H1 (cell line): ENCODE measurements at regions not wholly inside any gene's neighbourhood (a gene's known extent, or its start where the extent isn't known, plus 50 kb on each side); places are given as distances from the start of the nearest gene placed in this dataset.

Source experiments
- CTCF ChIA-PET: fragments of 300-600 bp; sonication (Branson Sonifier 250); formaldehyde crosslinking; loops from one replicate; lab custom pipeline; 2021; ENCODE audit not compliant: partially characterized antibody; lab: Charles Lee
- POLR2A ChIA-PET: fragments of 300-600 bp; sonication (Branson Sonifier 250); formaldehyde crosslinking; loops from one replicate; lab custom pipeline; 2021; ENCODE audit warnings: inconsistent platforms; ENCODE audit not compliant: partially characterized antibody; lab: Charles Lee
- DNase-seq, 2 experiments: peaks; one replicate each; pipeline versions ENCODE4 v3.0.0 to v3.0.0-alpha.2; 2010 to 2022; ENCODE audit warnings: low spot score in 2 of 2, low read depth in 1 of 2, mixed read lengths in 1 of 2
- FAIRE-seq: peaks from 2 replicates; lab custom pipeline; 2011; peaks lifted over from hg19 to GRCh38; lab: Jason Lieb, UNC
- H2AFZ ChIP-seq: 2 replicates; pipeline ENCODE4 v1.8.1; 2012; ENCODE audit warnings: low read length, inconsistent platforms
- H2AK5ac ChIP-seq: 2 replicates; pipeline ENCODE4 v1.6.1; 2013; ENCODE audit warnings: low read depth, low read length
- H2BK120ac ChIP-seq: replicated peaks from 2 replicates; pipeline ENCODE3; 2013; ENCODE audit warnings: low read depth, low read length, inconsistent platforms
- H2BK12ac ChIP-seq: 2 replicates; pipeline ENCODE4 v1.6.1; 2013; ENCODE audit warnings: low read depth, low read length
- H2BK15ac ChIP-seq: 2 replicates; pipeline ENCODE4 v1.6.1; 2013; ENCODE audit warnings: low read length
- H2BK20ac ChIP-seq: 2 replicates; pipeline ENCODE4 v1.6.1; 2013; ENCODE audit warnings: low read length
- H2BK5ac ChIP-seq: 2 replicates; pipeline ENCODE4 v1.6.1; 2013; ENCODE audit warnings: low read depth, low read length
- H3K14ac ChIP-seq: 2 replicates; pipeline ENCODE4 v1.6.1; 2013; ENCODE audit warnings: inconsistent platforms; ENCODE audit not compliant: insufficient read length
- H3K18ac ChIP-seq: 2 replicates; pipeline ENCODE4 v1.6.1; 2013; ENCODE audit warnings: low read length; ENCODE audit errors: extremely low read depth
- H3K23ac ChIP-seq: 2 replicates; pipeline ENCODE4 v1.6.1; 2013; ENCODE audit warnings: inconsistent platforms; ENCODE audit not compliant: insufficient read length
- H3K23me2 ChIP-seq: 2 replicates; pipeline ENCODE4 v1.6.1; 2013; ENCODE audit warnings: low read depth, low read length
- H3K27ac ChIP-seq: 2 replicates; pipeline ENCODE4 v1.6.1; 2011; ENCODE audit warnings: low read depth, low read length, inconsistent platforms
- H3K27me3 ChIP-seq, 4 experiments: replicated peaks in 1 of 4; 1 replicate in 1 of 4; 2 replicates in 3 of 4; pipeline versions ENCODE4 v1.6.1 to v1.8.1; 2011 to 2013; ENCODE audit warnings: low read length in 3 of 4, mild to moderate bottlenecking in 3 of 4, inconsistent platforms in 2 of 4, mixed read lengths in 2 of 4, moderate library complexity in 1 of 4; ENCODE audit not compliant: control insufficient read depth in 3 of 4, insufficient read depth in 3 of 4; ENCODE audit errors: extremely low read depth in 1 of 4
- H3K36me3 ChIP-seq, 4 experiments: 2 replicates each; pipeline versions ENCODE4 v1.6.1 to v1.8.1; 2011 to 2013; ENCODE audit warnings: mild to moderate bottlenecking in 4 of 4, low read length in 3 of 4, moderate library complexity in 2 of 4, control low read depth in 1 of 4, inconsistent platforms in 1 of 4; ENCODE audit not compliant: insufficient read depth in 4 of 4, control insufficient read depth in 2 of 4
- H3K4ac ChIP-seq: replicated peaks from 2 replicates; pipeline ENCODE3; 2013; ENCODE audit warnings: low read length, low read depth, mixed read lengths, inconsistent platforms; ENCODE audit not compliant: insufficient read length
- H3K4me1 ChIP-seq, 4 experiments: replicated peaks in 1 of 4; 1 replicate in 1 of 4; 2 replicates in 3 of 4; pipeline versions ENCODE4 v1.6.1 to v1.8.1; 2011 to 2013; ENCODE audit warnings: low read length in 3 of 4, inconsistent platforms in 2 of 4, mixed read lengths in 1 of 4; ENCODE audit not compliant: insufficient read depth in 4 of 4, control insufficient read depth in 3 of 4
- H3K4me2 ChIP-seq, 2 experiments: 2 replicates each; pipeline versions ENCODE4 v1.6.1 to v1.8.1; 2011 to 2013; ENCODE audit warnings: low read depth in 2 of 2, low read length in 2 of 2, control low read depth in 1 of 2, inconsistent platforms in 1 of 2, mild to moderate bottlenecking in 1 of 2; ENCODE audit not compliant: insufficient read depth in 1 of 2
- H3K4me3 ChIP-seq, 4 experiments: fragments of 200-600, 300-600 bp in 1 of 4; sonication (generic), shearing (Covaris generic), sonication (Bioruptor Twin) in 1 of 4; 2 replicates each; pipeline versions ENCODE4 v1.5.1 to v1.8.1; 2011 to 2016; ENCODE audit warnings: low read length in 4 of 4, low read depth in 3 of 4, control low read depth in 2 of 4, inconsistent platforms in 2 of 4, mild to moderate bottlenecking in 2 of 4, mixed read lengths in 1 of 4, moderate library complexity in 1 of 4; ENCODE audit not compliant: insufficient read depth in 2 of 4; ENCODE audit errors: extremely low read depth in 1 of 4
- H3K56ac ChIP-seq: replicated peaks from 2 replicates; pipeline ENCODE3; 2013; ENCODE audit warnings: low read depth, mild to moderate bottlenecking, mixed read lengths, low read length, inconsistent platforms; ENCODE audit not compliant: insufficient read length
- H3K79me1 ChIP-seq: 2 replicates; pipeline ENCODE4 v1.6.1; 2013; ENCODE audit warnings: low read depth, low read length, control low read depth
- H3K79me2 ChIP-seq, 2 experiments: 2 replicates each; pipeline versions ENCODE4 v1.6.1 to v1.8.1; 2012 to 2013; ENCODE audit warnings: low read length in 2 of 2, mild to moderate bottlenecking in 2 of 2, inconsistent platforms in 1 of 2; ENCODE audit not compliant: insufficient read depth in 2 of 2, control insufficient read depth in 1 of 2
- H3K9ac ChIP-seq, 4 experiments: replicated peaks in 1 of 4; 1 replicate in 1 of 4; 2 replicates in 3 of 4; pipeline versions ENCODE4 v1.6.1 to v1.8.1; 2011 to 2013; ENCODE audit warnings: low read depth in 3 of 4, low read length in 3 of 4, control low read depth in 2 of 4, mild to moderate bottlenecking in 2 of 4, moderate library complexity in 2 of 4, inconsistent platforms in 1 of 4; ENCODE audit errors: extremely low read depth in 1 of 4
- H3K9me3 ChIP-seq, 2 experiments: 2 replicates each; pipeline versions ENCODE4 v1.6.1 to v1.8.1; 2012 to 2013; ENCODE audit warnings: mild to moderate bottlenecking in 2 of 2, moderate library complexity in 2 of 2, control low read depth in 1 of 2, inconsistent platforms in 1 of 2, low read depth in 1 of 2, low read length in 1 of 2, mixed read lengths in 1 of 2; ENCODE audit not compliant: insufficient read depth in 2 of 2
- H4K20me1 ChIP-seq, 2 experiments: replicated peaks in 1 of 2; 2 replicates each; pipeline versions ENCODE3 to v1.8.1; 2011 to 2013; ENCODE audit warnings: inconsistent platforms in 2 of 2, low read length in 2 of 2, mild to moderate bottlenecking in 1 of 2; ENCODE audit not compliant: insufficient read depth in 2 of 2, control insufficient read depth in 1 of 2
- H4K5ac ChIP-seq: 2 replicates; pipeline ENCODE4 v1.6.1; 2013; ENCODE audit warnings: low read length, low read depth, mixed read lengths, inconsistent platforms; ENCODE audit not compliant: insufficient read length
- H4K8ac ChIP-seq: 2 replicates; pipeline ENCODE4 v1.8.0; 2013; ENCODE audit warnings: mild to moderate bottlenecking, moderate library complexity, low read length, inconsistent platforms; ENCODE audit not compliant: insufficient read depth; ENCODE audit errors: extremely low read depth
- H4K91ac ChIP-seq: replicated peaks from 2 replicates; pipeline ENCODE3; 2013; ENCODE audit warnings: low read length, mixed read lengths, inconsistent platforms; ENCODE audit not compliant: insufficient read length
- ASH2L ChIP-seq: fragments of 200-600, 300-600 bp; sonication (generic); IDR thresholded peaks from one replicate; pipeline ENCODE4 v1.7.1; 2017; ENCODE audit warnings: low read length
- ATF2 ChIP-seq: IDR thresholded peaks from 2 replicates; pipeline ENCODE4 v1.6.1; 2012; ENCODE audit warnings: low read length, inconsistent platforms
- ATF3 ChIP-seq: IDR thresholded peaks from 2 replicates; pipeline ENCODE4 v1.6.1; 2011; ENCODE audit warnings: low read depth, mild to moderate bottlenecking, low read length; ENCODE audit not compliant: insufficient read depth
- CREB1 ChIP-seq: IDR thresholded peaks from 2 replicates; pipeline ENCODE4 v1.6.1; 2012; ENCODE audit warnings: inconsistent platforms
- CTBP2 ChIP-seq: IDR thresholded peaks from 2 replicates; pipeline ENCODE4 v1.7.0; 2011; ENCODE audit warnings: borderline replicate concordance, mild to moderate bottlenecking, moderate library complexity, mixed read lengths, low read length; ENCODE audit not compliant: insufficient read depth, insufficient read length
- EGR1 ChIP-seq: IDR thresholded peaks from 2 replicates; pipeline ENCODE4 v1.6.1; 2011; ENCODE audit warnings: low read depth, low read length, borderline replicate concordance
- FOSL1 ChIP-seq: IDR thresholded peaks from 2 replicates; pipeline ENCODE4 v1.6.1; 2011; ENCODE audit warnings: mild to moderate bottlenecking, low read depth, low read length, moderate library complexity; ENCODE audit not compliant: insufficient read depth
- MAX ChIP-seq: IDR thresholded peaks from 2 replicates; pipeline ENCODE4 v1.6.1; 2012; ENCODE audit warnings: inconsistent platforms
- SIX5 ChIP-seq: IDR thresholded peaks from 2 replicates; pipeline ENCODE4 v1.6.1; 2011; ENCODE audit warnings: mild to moderate bottlenecking, low read depth, low read length
- SUZ12 ChIP-seq: fragments of 200-600 bp; sonication (generic); IDR thresholded peaks from 2 replicates; pipeline ENCODE4 v1.6.1; 2012; ENCODE audit warnings: mild to moderate bottlenecking, inconsistent platforms, low read length, moderate library complexity, mixed read lengths
- TBP ChIP-seq: IDR thresholded peaks from 2 replicates; pipeline ENCODE4 v1.6.1; 2011; ENCODE audit warnings: low read depth, low read length, improper control_type of control experiment
- TEAD4 ChIP-seq: IDR thresholded peaks from 2 replicates; pipeline ENCODE4 v1.6.1; 2012; ENCODE audit warnings: low read depth, low read length, inconsistent platforms, mixed read lengths
- ZNF274 ChIP-seq: IDR thresholded peaks from 2 replicates; pipeline ENCODE4 v1.7.0; 2012; ENCODE audit warnings: low read length, borderline replicate concordance; ENCODE audit errors: extremely low read depth
- WGBS, 2 experiments: shearing (Covaris generic) in 1 of 2; methylation state at CpG; one replicate each; pipeline versions ENCODE4 v1.1.6 to v1.1.7; 2013 to 2015; ENCODE audit warnings: low lambda C conversion rate in 2 of 2, mixed read lengths in 2 of 2, inconsistent platforms in 1 of 2, low coverage in 1 of 2, missing lambda C conversion rate in 1 of 2; ENCODE audit not compliant: insufficient replicate concordance in 2 of 2, insufficient coverage in 1 of 2, insufficient read length in 1 of 2; ENCODE audit errors: extremely low coverage in 1 of 2, missing lambda C conversion rate in 1 of 2; 5-methylcytosine and 5-hydroxymethylcytosine counted together

GRCh38 chr10:113279262-113279661 is 273.6 kb upstream of the HABP2 start:
- no peaks in the 10 kb centered on the region for H3K4me1 ChIP-seq
- H3K18ac ChIP-seq, result no peak overlapping the region
- H2BK15ac ChIP-seq, result no peak overlapping the region
- 88% methylated on average over 4 of the region's 4 CpGs; no CpG with 5 or more reads in 1 of the 2 experiments for WGBS, 2 experiments
- no peak for FAIRE-seq
- no peak overlapping the region for H2AFZ ChIP-seq
- ChIA-PET CTCF (interaction anchor here (0.7 to 1.3 kb wide), 5 partner anchors 23 to 106 kb away, joined by 3 to 8 read pairs (median 4); no protein-coding TSS in a partner anchor), POLR2A (no interaction called here)
- H2BK12ac ChIP-seq, result no peak overlapping the region
- no peaks in the 10 kb centered on the region for H3K27me3 ChIP-seq
- no peak overlapping the region for H3K4me3 ChIP-seq
- H4K8ac ChIP-seq, result no peak overlapping the region
- H3K27ac ChIP-seq, result no peak overlapping the region
- H3K79me1 ChIP-seq, result no peaks in the 10 kb centered on the region
- no peaks in the 10 kb centered on the region for H3K36me3 ChIP-seq
- no peak overlapping the region for H3K56ac ChIP-seq
- H3K9ac ChIP-seq, result no peak overlapping the region
- H2BK20ac ChIP-seq, result no peak overlapping the region
- no peaks in the 10 kb centered on the region for H4K20me1 ChIP-seq
- H3K23me2 ChIP-seq, result no peaks in the 10 kb centered on the region
- no peak overlapping the region for H3K4ac ChIP-seq
- no peak for DNase-seq
- no peak overlapping the region for H3K14ac ChIP-seq
- no peak overlapping the region for H2BK5ac ChIP-seq
- no peak overlapping the region for H2AK5ac ChIP-seq
- H3K23ac ChIP-seq, result no peak overlapping the region
- no peaks in the 10 kb centered on the region for H3K9me3 ChIP-seq
- no peak overlapping the region for H2BK120ac ChIP-seq
- H3K4me2 ChIP-seq, result no peak overlapping the region
- H4K5ac ChIP-seq, result no peak overlapping the region
- no peak overlapping the region for H4K91ac ChIP-seq
- H3K79me2 ChIP-seq, result no peaks in the 10 kb centered on the region
- no peak for TF ChIP-seq FOSL1
- no peak for TF ChIP-seq CTBP2
- no peak for TF ChIP-seq ZNF274
- no peak for TF ChIP-seq CREB1
- no peak for TF ChIP-seq ATF3
- no peak for TF ChIP-seq TBP
- no peak for TF ChIP-seq SUZ12
- TF ChIP-seq EGR1, result no peak
- no peak for TF ChIP-seq SIX5
- no peak for TF ChIP-seq ATF2
- no peak for TF ChIP-seq MAX
- TF ChIP-seq TEAD4, result no peak
- no peak for TF ChIP-seq ASH2L
